ENCODE measurements at regions not wholly inside any gene's neighbourhood (a gene's known extent, or its start where the extent isn't known, plus 50 kb on each side); places are given as distances from the start of the nearest gene placed in this dataset.

DNA sequence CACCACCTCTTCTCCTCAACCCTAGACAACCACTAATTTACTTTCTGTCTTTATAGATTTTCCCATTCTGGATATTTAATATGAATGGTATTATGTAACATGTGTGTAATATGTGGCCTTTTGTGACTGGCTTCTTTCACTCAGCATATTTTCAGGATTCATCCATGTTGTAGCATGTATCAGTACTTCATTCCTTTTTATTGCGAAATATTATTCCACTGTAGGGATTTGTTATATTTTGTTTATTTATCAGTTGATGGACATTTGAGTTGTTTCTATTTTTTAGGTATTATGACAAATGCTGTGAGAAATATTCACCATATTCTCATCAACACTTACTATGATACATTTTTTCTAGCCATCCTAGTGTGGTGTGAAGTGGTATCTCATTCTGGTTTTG lies 138.8 kb upstream of the DLGAP1 start:
- H3K79me2 ChIP-seq (ENCODE audit: low read length), result no peaks in the 10 kb centered on the region
- no peaks in the 10 kb centered on the region for H4K20me1 ChIP-seq (ENCODE audit: insufficient read depth, low read length)
- no peaks in the 10 kb centered on the region for H3K4me1 ChIP-seq (ENCODE audit: low read length)
- no peak overlapping the region for H3K4me3 ChIP-seq (ENCODE audit: low read length)
- H3K27ac ChIP-seq (ENCODE audit: low read length), result no peak overlapping the region
- TF ChIP-seq, protein P1, sequence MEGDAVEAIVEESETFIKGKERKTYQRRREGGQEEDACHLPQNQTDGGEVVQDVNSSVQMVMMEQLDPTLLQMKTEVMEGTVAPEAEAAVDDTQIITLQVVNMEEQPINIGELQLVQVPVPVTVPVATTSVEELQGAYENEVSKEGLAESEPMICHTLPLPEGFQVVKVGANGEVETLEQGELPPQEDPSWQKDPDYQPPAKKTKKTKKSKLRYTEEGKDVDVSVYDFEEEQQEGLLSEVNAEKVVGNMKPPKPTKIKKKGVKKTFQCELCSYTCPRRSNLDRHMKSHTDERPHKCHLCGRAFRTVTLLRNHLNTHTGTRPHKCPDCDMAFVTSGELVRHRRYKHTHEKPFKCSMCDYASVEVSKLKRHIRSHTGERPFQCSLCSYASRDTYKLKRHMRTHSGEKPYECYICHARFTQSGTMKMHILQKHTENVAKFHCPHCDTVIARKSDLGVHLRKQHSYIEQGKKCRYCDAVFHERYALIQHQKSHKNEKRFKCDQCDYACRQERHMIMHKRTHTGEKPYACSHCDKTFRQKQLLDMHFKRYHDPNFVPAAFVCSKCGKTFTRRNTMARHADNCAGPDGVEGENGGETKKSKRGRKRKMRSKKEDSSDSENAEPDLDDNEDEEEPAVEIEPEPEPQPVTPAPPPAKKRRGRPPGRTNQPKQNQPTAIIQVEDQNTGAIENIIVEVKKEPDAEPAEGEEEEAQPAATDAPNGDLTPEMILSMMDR (IDR thresholded peaks at IDR 0.05; ENCODE audit: low read depth, low read length), result no peak
- no peak for TF ChIP-seq EZH2phosphoT487 (IDR thresholded peaks at IDR 0.05; ENCODE audit: low read depth)
- H3K36me3 ChIP-seq (replicated peaks; ENCODE audit: low read depth, low read length), result no peaks in the 10 kb centered on the region
- H3K27me3 ChIP-seq (ENCODE audit: low read depth, low read length), result no peaks in the 10 kb centered on the region
- H2AFZ ChIP-seq (ENCODE audit: low read depth, low read length), result no peak overlapping the region
- H3K9ac ChIP-seq (ENCODE audit: low read length), result no peak overlapping the region
- no peaks in the 10 kb centered on the region for H3K9me3 ChIP-seq (ENCODE audit: insufficient read depth, low read length)
- H3K4me2 ChIP-seq (ENCODE audit: low read length), result no peak overlapping the region

DNA sequence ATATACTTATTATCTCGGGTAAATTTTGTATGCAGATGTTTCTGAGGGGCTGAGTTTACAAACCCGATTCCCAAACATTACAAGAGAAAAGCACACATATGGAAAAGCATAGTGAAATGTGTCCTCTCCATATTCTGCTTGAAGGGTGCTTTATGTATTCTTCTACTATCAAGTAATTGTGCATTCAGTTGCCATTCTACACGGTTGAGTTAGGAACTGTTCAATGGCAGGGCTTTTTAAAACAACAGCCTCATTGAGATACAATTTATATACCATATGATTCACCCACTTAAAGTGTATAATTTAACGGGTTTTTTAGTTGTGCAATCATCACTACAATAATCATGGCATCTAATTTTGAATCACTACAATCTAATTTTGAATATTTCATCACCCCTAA lies 138.4 kb upstream of the DLGAP1 start:
- no peaks in the 10 kb centered on the region for H4K20me1 ChIP-seq (ENCODE audit: insufficient read depth, low read length)
- no peaks in the 10 kb centered on the region for H3K4me1 ChIP-seq (ENCODE audit: low read length)
- no peaks in the 10 kb centered on the region for H3K79me2 ChIP-seq (ENCODE audit: low read length)
- no peak overlapping the region for H3K4me3 ChIP-seq (ENCODE audit: low read length)
- no peaks in the 10 kb centered on the region for H3K9me3 ChIP-seq (ENCODE audit: insufficient read depth, low read length)
- no peaks in the 10 kb centered on the region for H3K27me3 ChIP-seq (ENCODE audit: low read depth, low read length)
- no peak overlapping the region for H2AFZ ChIP-seq (ENCODE audit: low read depth, low read length)
- no peak overlapping the region for H3K9ac ChIP-seq (ENCODE audit: low read length)
- TF ChIP-seq EZH2phosphoT487 (IDR thresholded peaks at IDR 0.05; ENCODE audit: low read depth), result no peak
- TF ChIP-seq, protein P1 (IDR thresholded peaks at IDR 0.05; ENCODE audit: low read depth, low read length), result no peak
- no peak overlapping the region for H3K4me2 ChIP-seq (ENCODE audit: low read length)
- no peak overlapping the region for H3K27ac ChIP-seq (ENCODE audit: low read length)
- H3K36me3 ChIP-seq (replicated peaks; ENCODE audit: low read depth, low read length), result no peaks in the 10 kb centered on the region

DNA sequence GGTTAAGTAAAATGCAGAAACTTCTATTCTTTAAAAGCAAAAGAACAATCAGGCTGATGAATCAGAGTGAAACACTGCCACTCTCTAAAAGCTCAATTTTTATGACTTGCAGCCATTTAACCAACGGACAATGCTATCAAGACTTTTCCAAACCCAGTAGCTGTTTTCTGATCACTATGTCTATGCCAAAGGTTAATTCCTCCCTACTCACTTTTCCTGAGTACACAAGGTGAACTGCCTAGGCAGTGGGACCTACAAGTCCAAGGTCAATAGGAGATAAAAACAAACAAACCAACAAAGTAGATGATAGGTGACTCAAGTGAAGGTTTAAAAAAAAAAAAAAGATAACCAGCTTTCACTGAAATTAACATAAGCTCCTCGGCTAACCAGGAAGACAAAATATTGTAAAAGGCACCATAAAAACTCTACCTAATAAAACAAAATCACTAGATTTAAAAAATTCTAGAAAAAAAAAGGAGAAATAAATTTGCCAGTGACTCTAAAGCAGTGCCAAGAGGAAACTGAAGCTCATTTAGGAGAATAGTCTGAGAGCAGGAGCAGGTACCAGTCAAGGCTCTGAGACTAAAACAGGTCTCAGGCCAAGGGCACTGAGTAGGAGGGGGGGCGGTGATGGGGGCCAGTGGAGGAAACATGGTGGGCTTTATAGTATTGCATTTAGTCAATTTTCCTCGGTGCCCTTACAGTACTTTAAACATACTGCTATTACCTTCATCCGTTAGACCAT lies 134.1 kb upstream of the DLGAP1 start:
- H2AFZ ChIP-seq (ENCODE audit: low read depth, low read length), result no peak overlapping the region

DNA sequence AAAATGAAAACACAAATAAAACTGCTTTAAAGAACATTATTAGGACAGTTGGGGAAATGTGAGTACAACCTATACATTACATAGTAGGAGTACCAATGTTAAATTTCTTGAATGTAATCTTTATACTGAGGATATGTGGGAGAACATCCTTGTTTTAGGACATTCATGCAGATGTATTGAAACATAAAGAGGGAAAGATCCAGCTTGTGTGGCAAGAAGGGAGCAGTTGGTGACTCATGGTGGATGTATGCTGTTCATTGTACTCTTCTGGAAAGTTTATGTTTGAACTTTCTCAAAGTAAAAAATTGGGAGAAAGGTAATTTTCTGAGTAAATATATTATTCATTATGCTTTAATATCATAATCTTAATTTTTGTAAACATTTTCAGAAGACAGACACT lies 132.1 kb upstream of the DLGAP1 start:
- no peaks in the 10 kb centered on the region for H3K9me3 ChIP-seq (ENCODE audit: insufficient read depth, low read length)
- H3K27ac ChIP-seq (ENCODE audit: low read length), result no peak overlapping the region
- TF ChIP-seq, protein P1 (IDR thresholded peaks at IDR 0.05; ENCODE audit: low read depth, low read length), result no peak
- TF ChIP-seq EZH2phosphoT487 (IDR thresholded peaks at IDR 0.05; ENCODE audit: low read depth), result no peak
- no peak overlapping the region for H3K4me2 ChIP-seq (ENCODE audit: low read length)
- H3K79me2 ChIP-seq (ENCODE audit: low read length), result no peaks in the 10 kb centered on the region
- no peaks in the 10 kb centered on the region for H3K36me3 ChIP-seq (replicated peaks; ENCODE audit: low read depth, low read length)
- no peak overlapping the region for H3K9ac ChIP-seq (ENCODE audit: low read length)
- H4K20me1 ChIP-seq (ENCODE audit: insufficient read depth, low read length), result no peaks in the 10 kb centered on the region
- H2AFZ ChIP-seq (ENCODE audit: low read depth, low read length), result no peak overlapping the region
- H3K27me3 ChIP-seq (ENCODE audit: low read depth, low read length), result no peaks in the 10 kb centered on the region
- H3K4me1 ChIP-seq (ENCODE audit: low read length), result no peaks in the 10 kb centered on the region
- H3K4me3 ChIP-seq (ENCODE audit: low read length), result no peak overlapping the region

More for the DNA sequence above, 134.1 kb upstream of the DLGAP1 start:
- Histone ChIP-seq H3K4me1 (ENCODE audit: low read length) (no peaks in the 10 kb centered on the region), H3K27me3 (ENCODE audit: low read depth, low read length) (no peaks in the 10 kb centered on the region), H3K4me3 (ENCODE audit: low read length) (no peak overlapping the region), H3K9me3 (ENCODE audit: insufficient read depth, low read length) (no peaks in the 10 kb centered on the region), H3K4me2 (ENCODE audit: low read length) (no peak overlapping the region), H3K27ac (ENCODE audit: low read length) (no peak overlapping the region), H4K20me1 (ENCODE audit: insufficient read depth, low read length) (no peaks in the 10 kb centered on the region), H3K79me2 (ENCODE audit: low read length) (no peaks in the 10 kb centered on the region), H3K9ac (ENCODE audit: low read length) (no peak overlapping the region), H3K36me3 (replicated peaks; ENCODE audit: low read depth, low read length) (no peaks in the 10 kb centered on the region)
- no peak for TF ChIP-seq EZH2phosphoT487 (IDR thresholded peaks at IDR 0.05; ENCODE audit: low read depth)
- TF ChIP-seq, protein P1 (IDR thresholded peaks at IDR 0.05; ENCODE audit: low read depth, low read length), result no peak
